IMR-90 (cell line): ENCODE measurements at regions not wholly inside any gene's neighbourhood (a gene's known extent, or its start where the extent isn't known, plus 50 kb on each side); places are given as distances from the start of the nearest gene placed in this dataset.

Source experiments
- ATAC-seq: fragments of 200-7000 bp; cut with Tn5 transposase; 2 replicates; pipeline ENCODE4 v1.9.1; 2020; ENCODE audit warnings: low read depth, mild to moderate bottlenecking, moderate library complexity
- BruUV-seq: library from RNA; stranded (reverse); fragments of 400-500 nt; replicated peaks from 2 replicates; lab custom pipeline; 2021; lab: Mats Ljungman, UMichigan
- CTCF ChIA-PET: fragments of 300-600 bp; formaldehyde crosslinking; extraction: SDS; loops from one replicate; lab custom pipeline; 2021; ENCODE audit warnings: antibody characterized with exemption; lab: Yijun Ruan, JAX
- POLR2A ChIA-PET: fragments of 300-600 bp; sonication (Branson Sonifier 250); formaldehyde crosslinking; loops from one replicate; lab custom pipeline; 2022; ENCODE audit warnings: antibody characterized with exemption; ENCODE audit not compliant: unreplicated experiment; lab: Charles Lee
- DNase-seq: peaks from one replicate; pipeline ENCODE4 v3.0.0; 2013
- H2AFZ ChIP-seq: replicated peaks from 2 replicates; pipeline ENCODE3; 2013; ENCODE audit warnings: low read length, mild to moderate bottlenecking; ENCODE audit not compliant: poor library complexity
- H2AK5ac ChIP-seq: 2 replicates; pipeline ENCODE4 v1.6.1; 2013; ENCODE audit warnings: low read depth, low read length, inconsistent platforms
- H2AK9ac ChIP-seq: replicated peaks from 2 replicates; pipeline ENCODE3; 2013; ENCODE audit warnings: mild to moderate bottlenecking, low read depth, low read length, moderate library complexity; ENCODE audit not compliant: poor library complexity
- H2BK120ac ChIP-seq: 2 replicates; pipeline ENCODE4 v1.6.1; 2013; ENCODE audit warnings: low read depth, low read length, inconsistent platforms
- H2BK15ac ChIP-seq: 3 replicates; pipeline ENCODE4 v1.6.1; 2013; ENCODE audit warnings: low read depth, low read length, inconsistent platforms
- H2BK20ac ChIP-seq: 2 replicates; pipeline ENCODE4 v1.6.1; 2013; ENCODE audit warnings: low read depth, mild to moderate bottlenecking, inconsistent platforms, low read length, moderate library complexity
- H2BK5ac ChIP-seq: 2 replicates; pipeline ENCODE4 v1.6.1; 2013; ENCODE audit warnings: mild to moderate bottlenecking, low read depth, low read length, inconsistent platforms; ENCODE audit not compliant: poor library complexity, severe bottlenecking
- H3K14ac ChIP-seq: replicated peaks from 2 replicates; pipeline ENCODE4 v1.6.1; 2013; ENCODE audit warnings: low read depth, low read length, inconsistent platforms
- H3K18ac ChIP-seq: 2 replicates; pipeline ENCODE4 v1.6.1; 2013; ENCODE audit warnings: low read depth, low read length, control low read depth
- H3K23ac ChIP-seq: 2 replicates; pipeline ENCODE4 v1.6.1; 2013; ENCODE audit warnings: low read depth, low read length, inconsistent platforms
- H3K27ac ChIP-seq: 2 replicates; pipeline ENCODE4 v1.5.1; 2013; ENCODE audit warnings: mild to moderate bottlenecking, control low read depth, low read length; ENCODE audit not compliant: insufficient read depth
- H3K27me3 ChIP-seq: 2 replicates; pipeline ENCODE4 v1.6.1; 2013; ENCODE audit warnings: low read length; ENCODE audit not compliant: control insufficient read depth, insufficient read depth
- H3K36me3 ChIP-seq: 2 replicates; pipeline ENCODE4 v1.6.1; 2013; ENCODE audit warnings: low read length, mixed read lengths; ENCODE audit not compliant: control insufficient read depth, insufficient read depth
- H3K4ac ChIP-seq: 2 replicates; pipeline ENCODE4 v1.6.1; 2013; ENCODE audit warnings: low read depth, low read length, inconsistent platforms
- H3K4me1 ChIP-seq: 2 replicates; pipeline ENCODE4 v1.6.1; 2013; ENCODE audit warnings: low read length, mixed read lengths; ENCODE audit not compliant: control insufficient read depth, insufficient read depth
- H3K4me2 ChIP-seq: 2 replicates; pipeline ENCODE4 v1.6.1; 2013; ENCODE audit warnings: low read depth, mild to moderate bottlenecking, control low read depth, low read length, moderate library complexity
- H3K4me3 ChIP-seq: 2 replicates; pipeline ENCODE4 v1.5.1; 2013; ENCODE audit warnings: low read depth, mild to moderate bottlenecking, control low read depth, low read length, moderate library complexity; ENCODE audit not compliant: insufficient read depth
- H3K56ac ChIP-seq: 2 replicates; pipeline ENCODE4 v1.6.1; 2013; ENCODE audit warnings: low read length, inconsistent platforms; ENCODE audit not compliant: insufficient read depth; ENCODE audit errors: extremely low read depth
- H3K79me1 ChIP-seq, 2 experiments: 2 replicates each; pipeline ENCODE4 v1.6.1; 2013; ENCODE audit warnings: low read length in 2 of 2, inconsistent platforms in 1 of 2, low read depth in 1 of 2
- H3K9ac ChIP-seq: 2 replicates; pipeline ENCODE4 v1.6.1; 2013; ENCODE audit warnings: low read depth, low read length, control low read depth
- H3K9me1 ChIP-seq: 2 replicates; pipeline ENCODE4 v1.6.1; 2013; ENCODE audit warnings: low read length, inconsistent platforms; ENCODE audit not compliant: insufficient read depth
- H3K9me3 ChIP-seq: 2 replicates; pipeline ENCODE4 v1.6.1; 2013; ENCODE audit warnings: low read length; ENCODE audit not compliant: control insufficient read depth, insufficient read depth
- H4K20me1 ChIP-seq: 2 replicates; pipeline ENCODE4 v1.6.1; 2013; ENCODE audit warnings: low read length, inconsistent platforms; ENCODE audit not compliant: insufficient read depth
- H4K5ac ChIP-seq: 2 replicates; pipeline ENCODE4 v1.6.1; 2013; ENCODE audit warnings: mild to moderate bottlenecking, low read depth, low read length, control low read depth
- H4K8ac ChIP-seq, 2 experiments: 2 replicates each; pipeline ENCODE4 v1.6.1; 2013; ENCODE audit warnings: low read depth in 2 of 2, low read length in 2 of 2, control low read depth in 1 of 2, inconsistent platforms in 1 of 2
- H4K91ac ChIP-seq: 2 replicates; pipeline ENCODE4 v1.6.1; 2013; ENCODE audit warnings: low read depth, low read length, inconsistent platforms; ENCODE audit not compliant: insufficient read depth
- CEBPB ChIP-seq: IDR thresholded peaks from 2 replicates; pipeline ENCODE4 v1.6.1; 2012; ENCODE audit warnings: low read depth, low read length, improper control_type of control experiment
- CHD1 ChIP-seq: IDR thresholded peaks from 2 replicates; pipeline ENCODE4 v1.6.1; 2012; ENCODE audit warnings: low read depth, low read length, improper control_type of control experiment
- CTCF ChIP-seq: conservative IDR thresholded peaks from 2 replicates; pipeline ENCODE4 v1.5.1; 2012; ENCODE audit warnings: mild to moderate bottlenecking, low read depth, low read length, improper control_type of control experiment
- ELK1 ChIP-seq: fragments of 150-350 bp; IDR thresholded peaks from 2 replicates; pipeline ENCODE4 v1.6.1; 2016; ENCODE audit warnings: low read depth, mild to moderate bottlenecking, low read length, moderate library complexity, borderline replicate concordance
- FOS ChIP-seq: fragments of 150-350 bp; IDR thresholded peaks from 2 replicates; pipeline ENCODE4 v1.6.1; 2016; ENCODE audit warnings: low read depth, low read length
- MAFK ChIP-seq: IDR thresholded peaks from 2 replicates; pipeline ENCODE4 v1.6.1; 2012; ENCODE audit warnings: low read depth, low read length, improper control_type of control experiment
- MAZ ChIP-seq: IDR thresholded peaks from 2 replicates; pipeline ENCODE4 v1.6.1; 2012; ENCODE audit warnings: low read depth, mild to moderate bottlenecking, low read length, improper control_type of control experiment, moderate library complexity, borderline replicate concordance
- MXI1 ChIP-seq: IDR thresholded peaks from 2 replicates; pipeline ENCODE4 v1.6.1; 2012; ENCODE audit warnings: low read depth, mild to moderate bottlenecking, low read length, moderate library complexity, borderline replicate concordance
- NFE2L2 ChIP-seq: fragments of 150-350 bp; IDR thresholded peaks from 2 replicates; pipeline ENCODE4 v1.6.1; 2016; ENCODE audit warnings: low read depth, mild to moderate bottlenecking, low read length
- POLR2A ChIP-seq: IDR thresholded peaks from 2 replicates; pipeline ENCODE4 v1.6.1; 2012; ENCODE audit warnings: mild to moderate bottlenecking, low read depth, low read length
- RAD21 ChIP-seq: IDR thresholded peaks from 2 replicates; pipeline ENCODE4 v1.6.1; 2012; ENCODE audit warnings: low read length, improper control_type of control experiment
- RCOR1 ChIP-seq: IDR thresholded peaks from 2 replicates; pipeline ENCODE4 v1.6.1; 2012; ENCODE audit warnings: mild to moderate bottlenecking, low read length, improper control_type of control experiment; ENCODE audit not compliant: insufficient replicate concordance
- RFX5 ChIP-seq: IDR thresholded peaks from 2 replicates; pipeline ENCODE4 v1.8.0; 2012; ENCODE audit warnings: low read depth, mild to moderate bottlenecking, low read length, moderate library complexity
- SMC3 ChIP-seq: fragments of 150-350 bp; IDR thresholded peaks from 2 replicates; pipeline ENCODE4 v1.6.1; 2016; ENCODE audit warnings: low read depth, mild to moderate bottlenecking, antibody characterized with exemption, low read length, moderate library complexity
- USF2 ChIP-seq: fragments of 150-350 bp; IDR thresholded peaks from 2 replicates; pipeline ENCODE4 v1.6.1; 2017; ENCODE audit warnings: mild to moderate bottlenecking, antibody characterized with exemption, low read length, low read depth
- WGBS, 2 experiments: methylation state at CpG; one replicate each; pipeline versions ENCODE4 v1.1.5 to v1.1.7; 2013; ENCODE audit warnings: missing lambda C conversion rate in 2 of 2; ENCODE audit not compliant: insufficient read length in 1 of 2; ENCODE audit errors: extremely low coverage in 2 of 2; 5-methylcytosine and 5-hydroxymethylcytosine counted together
- dilution Hi-C: fragments of 300-500 bp; cut with HindIII; formaldehyde crosslinking; loops from one replicate; pipeline ENCODE4 v1.14.3; 2018; ENCODE audit warnings: low sequenced_read_pairs; ENCODE audit not compliant: unreplicated experiment
- in situ Hi-C: fragments of 300-500 bp; cut with MboI; formaldehyde crosslinking; loops from 3 replicates; pipeline ENCODE4 v1.14.3; 2019; ENCODE audit warnings: low sequenced_read_pairs, inconsistent platforms, mixed read lengths
- intact Hi-C: fragments of 100-400 bp; cut with micrococcal nuclease; formaldehyde crosslinking; loops from 2 replicates; pipeline ENCODE4 v1.10.0; 2022

GRCh38 chr2:12259493-12259892 lies 457.2 kb upstream of the TRIB2 start:
- H3K4me1 ChIP-seq: peaks cover 2% of the 10 kb centered on the region; the same call in 1 of the 2 replicates
- no peaks in the 10 kb centered on the region for H4K20me1 ChIP-seq
- ChIA-PET CTCF (interaction anchor here (1.0 kb wide), 1 partner anchor 17 kb away, joined by 3 read pairs; no protein-coding TSS in a partner anchor), POLR2A (no interaction called here)
- BruUV-seq: no TSS peak
- H3K9me3 ChIP-seq: no peaks in the 10 kb centered on the region
- H3K4ac ChIP-seq: no peak overlapping the region
- no peak overlapping the region for H4K5ac ChIP-seq
- in situ Hi-C loops (no loop called here), dilution Hi-C loops (no loop called here), intact Hi-C loops (no loop called here)
- no peak overlapping the region for H4K8ac ChIP-seq
- H3K27me3 ChIP-seq: no peaks in the 10 kb centered on the region
- no peak overlapping the region for H2AFZ ChIP-seq
- no peak overlapping the region for H3K18ac ChIP-seq
- H4K91ac ChIP-seq: no peak overlapping the region
- no peaks in the 10 kb centered on the region for H3K79me1 ChIP-seq
- H2BK5ac ChIP-seq: no peak overlapping the region
- WGBS, 2 experiments: 100% methylated on average over 1 of the region's 3 CpGs; no CpG with 5 or more reads in 1 of the 2 experiments
- H3K9ac ChIP-seq: no peak overlapping the region
- no peak overlapping the region for H2BK20ac ChIP-seq
- no peak overlapping the region for H2AK9ac ChIP-seq
- TF ChIP-seq MXI1: no peak
- no peak for TF ChIP-seq CEBPB
- TF ChIP-seq NFE2L2: no peak
- no peak for TF ChIP-seq MAFK
- no peak for TF ChIP-seq CTCF
- TF ChIP-seq ELK1: no peak
- no peak for TF ChIP-seq USF2
- no peak for TF ChIP-seq MAZ
- no peak for TF ChIP-seq FOS
- no peak for TF ChIP-seq RCOR1
- no peak for TF ChIP-seq SMC3
- no peak for TF ChIP-seq CHD1
- TF ChIP-seq POLR2A: no peak
- no peak for TF ChIP-seq RAD21
- no peak for TF ChIP-seq RFX5
- H3K4me3 ChIP-seq: no peak overlapping the region
- H3K9me1 ChIP-seq: no peaks in the 10 kb centered on the region
- H3K27ac ChIP-seq: no peak overlapping the region
- H3K56ac ChIP-seq: no peak overlapping the region
- DNase-seq: no peak
- H2BK15ac ChIP-seq: no peak overlapping the region
- H3K14ac ChIP-seq: no peak overlapping the region
- H3K23ac ChIP-seq: no peak overlapping the region
- H2AK5ac ChIP-seq: no peak overlapping the region
- ATAC-seq: no peak
- H3K36me3 ChIP-seq: no peaks in the 10 kb centered on the region
- no peak overlapping the region for H3K4me2 ChIP-seq
- H2BK120ac ChIP-seq: no peak overlapping the region
